ENCODE measurements at regions not wholly inside any gene's neighbourhood (a gene's known extent, or its start where the extent isn't known, plus 50 kb on each side); places are given as distances from the start of the nearest gene placed in this dataset.

- H3K4me3 ChIP-seq: no peak overlapping the region
- peaks cover 0 to 10% (median 4%) of the 10 kb centered on the region in 3 donors for H3K27me3 ChIP-seq (ENCODE audit: insufficient read depth in 3 of 3, low read length in 2 of 3)
- 46 to 56% (median 52%) methylated on average over 30 of the region's 30 CpGs for WGBS, 3 donors
- H3K4me1 ChIP-seq: no peaks in the 10 kb centered on the region
- H3K36me3 ChIP-seq (ENCODE audit: insufficient read depth in 1 of 2, low read depth in 1 of 2): no peaks in the 10 kb centered on the region
- intact Hi-C loops (cut with DNase I): no loop called here
- H3K9me3 ChIP-seq: no peaks in the 10 kb centered on the region
- TF ChIP-seq CTCF (IDR thresholded peaks at IDR 0.05): no peak
- H3K27ac ChIP-seq: no peak overlapping the region
- DNase-seq (no peak), ATAC-seq (no peak)
These were observed 167.4 kb upstream of the LRFN2 start for GRCh38 chr6:40754461-40755045.

GRCh38 chr6:40753675-40754448, 166.7 kb upstream of the LRFN2 start:
- Histone ChIP-seq H3K9me3 (no peaks in the 10 kb centered on the region), H3K4me1 (no peaks in the 10 kb centered on the region), H3K27ac (no peak overlapping the region), H3K4me3 (no peak overlapping the region), H3K36me3 (ENCODE audit: insufficient read depth in 1 of 2, low read depth in 1 of 2) (no peaks in the 10 kb centered on the region), H3K27me3 (ENCODE audit: insufficient read depth in 3 of 3, low read length in 2 of 3) (peaks cover 0 to 10% (median 4%) of the 10 kb centered on the region in 3 donors)
- DNase-seq (no peak), ATAC-seq (no peak)
- no peak for TF ChIP-seq CTCF (IDR thresholded peaks at IDR 0.05)
- 70 to 76% (median 72%) methylated on average over 3 of the region's 3 CpGs for WGBS, 3 donors
- intact Hi-C loops (cut with DNase I): no loop called here

- H3K27me3 ChIP-seq (ENCODE audit: insufficient read depth in 3 of 3, low read length in 2 of 3): peaks cover 0 to 10% (median 3%) of the 10 kb centered on the region in 3 donors
- no peaks in the 10 kb centered on the region for H3K4me1 ChIP-seq
- TF ChIP-seq CTCF (IDR thresholded peaks at IDR 0.05): no peak
- no peaks in the 10 kb centered on the region for H3K9me3 ChIP-seq
- no peak for ATAC-seq
- no peak for DNase-seq
- no peak overlapping the region for H3K4me3 ChIP-seq
- H3K27ac ChIP-seq: no peak overlapping the region
- 43 to 54% (median 50%) methylated on average over 3 of the region's 3 CpGs for WGBS, 3 donors
- no peaks in the 10 kb centered on the region for H3K36me3 ChIP-seq (ENCODE audit: insufficient read depth in 1 of 2, low read depth in 1 of 2)
- intact Hi-C loops (cut with DNase I): no loop called here
These were observed 165.9 kb upstream of the LRFN2 start for GRCh38 chr6:40753048-40753447.

GRCh38 chr6:40744835-40745234, 157.7 kb upstream of the LRFN2 start:
- Histone ChIP-seq H3K27ac (no peak overlapping the region), H3K4me1 (no peaks in the 10 kb centered on the region), H3K9me3 (no peaks in the 10 kb centered on the region), H3K27me3 (ENCODE audit: insufficient read depth in 3 of 3, low read length in 2 of 3) (no peaks in the 10 kb centered on the region), H3K4me3 (no peak overlapping the region), H3K36me3 (ENCODE audit: insufficient read depth in 1 of 2, low read depth in 1 of 2) (no peaks in the 10 kb centered on the region)
- no peak for ATAC-seq
- intact Hi-C loops (cut with DNase I): no loop called here
- 77 to 84% (median 84%) methylated on average over 4 of the region's 4 CpGs for WGBS, 3 donors
- TF ChIP-seq CTCF (IDR thresholded peaks at IDR 0.05): no peak
- DNase-seq: no peak
